SK-N-SH treated with all-trans-retinoic acid at 6 μM for 48 hours (cell line): ENCODE measurements at regions not wholly inside any gene's neighbourhood (a gene's known extent, or its start where the extent isn't known, plus 50 kb on each side); places are given as distances from the start of the nearest gene placed in this dataset.

ENCODE experiments used
- BACH2 ChIP-seq: fragments of 250-450 bp; sonication (Bioruptor Pico); IDR thresholded peaks from 2 replicates; pipeline ENCODE4 v1.9.0; 2021; ENCODE audit warnings: mild to moderate bottlenecking, borderline replicate concordance
- ISL1 ChIP-seq: fragments of 250-450 bp; sonication (Bioruptor Pico); IDR thresholded peaks from 2 replicates; pipeline ENCODE4 v2.1.2; 2022; ENCODE audit warnings: mild to moderate bottlenecking, moderate library complexity
- ZNF565 ChIP-seq: fragments of 450-650 bp; formaldehyde crosslinking; conservative IDR thresholded peaks from 2 replicates; pipeline ENCODE4 v1.5.0; 2020; ENCODE audit warnings: low read depth, mild to moderate bottlenecking, moderate library complexity
- TF ChIP-seq, protein P1 (sequence below): fragments of 250-450 bp; sonication (Bioruptor Pico); IDR thresholded peaks from 2 replicates; pipeline ENCODE4 v1.5.1; 2021; ENCODE audit warnings: mild to moderate bottlenecking, moderate library complexity

DNA sequence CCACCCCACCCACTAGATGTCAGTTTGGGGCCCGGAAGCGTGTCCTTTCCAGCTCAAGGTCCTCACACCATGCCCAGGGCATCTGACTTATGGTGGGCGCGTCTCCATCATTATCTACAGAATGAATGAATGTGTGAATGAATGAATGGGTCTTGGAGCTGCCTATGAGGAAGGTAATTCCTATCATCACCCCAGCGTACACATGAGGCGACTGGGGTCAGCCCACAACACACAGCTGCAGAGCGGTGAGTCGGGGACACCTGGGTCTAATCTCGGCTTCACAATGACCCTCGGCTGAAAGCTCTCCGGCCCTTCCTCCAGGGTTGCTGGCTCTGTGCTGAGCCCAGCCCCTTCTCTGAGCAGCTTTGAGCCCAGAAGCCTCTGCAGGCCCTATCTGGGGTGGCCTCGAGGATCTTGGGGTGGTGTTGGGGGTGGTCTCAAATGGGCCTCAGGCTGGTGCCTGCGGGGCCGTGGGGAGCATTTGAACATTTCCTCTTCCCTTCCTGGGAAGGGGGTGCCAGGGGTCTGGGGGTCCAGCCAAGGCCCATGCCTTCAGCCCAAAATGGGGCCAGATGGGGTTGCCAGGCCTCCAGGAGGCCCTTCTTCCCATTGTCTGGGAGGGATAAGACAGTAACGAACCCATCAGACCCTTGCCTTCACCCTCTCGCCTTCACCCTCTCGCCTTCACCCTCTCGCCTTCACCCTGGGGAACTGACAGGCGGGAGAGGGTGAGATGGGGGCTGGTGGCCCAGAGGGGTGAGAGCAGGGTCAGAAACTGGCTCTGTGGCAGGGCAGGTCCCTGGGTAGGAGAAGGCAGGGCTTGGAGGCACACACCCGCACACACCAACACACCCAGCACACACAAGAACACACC lies 82.4 kb downstream of the MYEOV start:
- no peak for TF ChIP-seq BACH2
- TF ChIP-seq, protein P1, sequence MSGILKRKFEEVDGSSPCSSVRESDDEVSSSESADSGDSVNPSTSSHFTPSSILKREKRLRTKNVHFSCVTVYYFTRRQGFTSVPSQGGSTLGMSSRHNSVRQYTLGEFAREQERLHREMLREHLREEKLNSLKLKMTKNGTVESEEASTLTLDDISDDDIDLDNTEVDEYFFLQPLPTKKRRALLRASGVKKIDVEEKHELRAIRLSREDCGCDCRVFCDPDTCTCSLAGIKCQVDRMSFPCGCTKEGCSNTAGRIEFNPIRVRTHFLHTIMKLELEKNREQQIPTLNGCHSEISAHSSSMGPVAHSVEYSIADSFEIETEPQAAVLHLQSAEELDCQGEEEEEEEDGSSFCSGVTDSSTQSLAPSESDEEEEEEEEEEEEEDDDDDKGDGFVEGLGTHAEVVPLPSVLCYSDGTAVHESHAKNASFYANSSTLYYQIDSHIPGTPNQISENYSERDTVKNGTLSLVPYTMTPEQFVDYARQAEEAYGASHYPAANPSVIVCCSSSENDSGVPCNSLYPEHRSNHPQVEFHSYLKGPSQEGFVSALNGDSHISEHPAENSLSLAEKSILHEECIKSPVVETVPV, result no peak
- no peak for TF ChIP-seq ZNF565 (CRISPR knock-in tag)
- TF ChIP-seq ISL1 (CRISPR knock-in tag), result no peak
